DMS 273 (cell line): ENCODE measurements at regions not wholly inside any gene's neighbourhood (a gene's known extent, or its start where the extent isn't known, plus 50 kb on each side); places are given as distances from the start of the nearest gene placed in this dataset.
"Not testable (repeated sequence)": the region's sequence is repeated elsewhere in the genome, so short reads cannot be mapped to it uniquely, and the experiment has no call there.

Experiments used
- DNase-seq: peaks from one replicate; lab custom pipeline; 2025; ENCODE audit not compliant: unreplicated experiment; lab: John Stamatoyannopoulos, UW

GRCh38 chr2:221777119-221777518, 205.0 kb upstream of the EPHA4 start:
- DNase-seq = no peak

GRCh38 chr2:221775096-221775495, 203.0 kb upstream of the EPHA4 start:
- peak; percentile 5 for DNase-seq

GRCh38 chr2:221774136-221774535, 202.0 kb upstream of the EPHA4 start:
- DNase-seq = no peak

DNA sequence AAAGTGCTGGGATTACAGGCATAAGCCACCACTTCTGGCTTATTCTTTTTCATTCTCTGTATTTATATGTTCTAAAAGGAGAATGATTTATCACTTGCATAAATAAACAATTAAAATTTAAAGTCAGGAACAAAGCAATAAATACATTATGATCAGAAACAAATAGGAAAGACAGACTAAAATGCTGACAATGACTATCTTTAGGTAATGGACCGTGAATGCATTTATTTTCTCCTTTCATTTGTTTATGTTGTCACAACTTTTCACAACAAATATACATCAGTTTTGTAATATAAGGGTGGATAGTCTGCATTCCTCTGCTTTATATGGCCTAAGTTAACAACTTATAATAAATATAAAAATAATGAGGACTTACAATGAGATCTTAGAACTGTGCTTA, 199.2 kb upstream of the EPHA4 start:
- no peak for DNase-seq

DNA sequence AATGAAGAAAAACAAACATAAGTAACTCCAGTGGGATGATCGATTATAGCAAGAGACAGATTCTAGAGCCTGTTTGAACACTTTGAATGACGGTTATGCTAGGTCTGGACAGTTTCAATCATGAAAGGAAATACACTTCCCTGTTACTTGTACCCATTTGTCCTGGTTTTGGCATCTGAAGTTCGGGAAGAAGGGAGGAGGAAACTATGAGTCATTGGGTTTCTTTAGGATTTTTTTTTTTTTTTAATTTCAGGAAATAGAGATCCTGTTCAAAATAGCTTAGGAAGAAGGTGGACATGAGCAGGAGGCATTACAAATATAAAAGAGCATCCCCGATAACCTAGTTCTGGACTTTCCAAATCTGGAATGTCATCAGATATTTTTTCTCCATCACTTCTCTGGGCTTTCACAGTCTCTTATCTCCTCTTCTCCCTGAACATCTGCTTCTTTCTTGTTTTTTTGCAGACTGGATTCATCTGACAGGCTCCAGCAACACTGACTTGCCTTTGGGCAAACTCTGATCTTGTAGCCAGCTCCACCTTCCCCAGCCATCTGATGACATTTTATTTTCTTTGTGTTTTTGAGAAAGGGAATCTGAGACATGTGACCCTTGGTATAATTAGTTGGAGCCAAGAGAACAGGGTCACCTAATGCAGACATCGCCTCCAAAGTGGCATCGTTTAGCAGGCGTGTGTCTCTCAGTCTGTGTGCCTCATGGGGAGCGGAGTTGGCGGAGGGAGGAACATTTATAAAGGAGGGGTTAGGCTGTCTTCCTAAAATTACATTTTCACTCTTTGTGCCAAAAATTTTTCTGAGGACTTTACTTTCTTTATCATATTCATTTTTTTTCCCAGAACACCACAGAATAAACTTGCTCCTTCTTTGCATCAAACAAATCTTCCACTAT, 195.3 kb upstream of the EPHA4 start:
- DNase-seq = no peak

DNA sequence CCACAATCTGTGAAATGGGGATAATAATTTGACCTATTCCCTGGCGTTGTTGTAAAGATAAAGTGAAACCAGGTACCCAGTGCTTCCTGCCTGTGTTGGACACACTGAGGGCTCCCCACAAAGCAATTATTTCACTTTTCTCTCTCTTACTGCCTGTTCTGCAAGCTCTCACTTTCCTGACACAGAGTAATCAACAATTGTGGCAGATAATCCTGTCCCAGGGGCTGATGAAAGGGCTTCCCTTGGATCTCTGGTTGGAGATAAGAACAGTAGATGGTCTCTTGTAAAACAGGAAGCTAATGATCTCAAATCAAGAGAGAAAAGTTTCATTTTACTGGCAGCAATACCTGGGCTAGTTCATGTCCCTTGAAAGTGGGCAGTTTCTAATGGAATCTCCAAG, 190.4 kb upstream of the EPHA4 start:
- no peak for DNase-seq

GRCh38 chr2:221761260-221761659, 189.2 kb upstream of the EPHA4 start:
- DNase-seq = no peak

DNA sequence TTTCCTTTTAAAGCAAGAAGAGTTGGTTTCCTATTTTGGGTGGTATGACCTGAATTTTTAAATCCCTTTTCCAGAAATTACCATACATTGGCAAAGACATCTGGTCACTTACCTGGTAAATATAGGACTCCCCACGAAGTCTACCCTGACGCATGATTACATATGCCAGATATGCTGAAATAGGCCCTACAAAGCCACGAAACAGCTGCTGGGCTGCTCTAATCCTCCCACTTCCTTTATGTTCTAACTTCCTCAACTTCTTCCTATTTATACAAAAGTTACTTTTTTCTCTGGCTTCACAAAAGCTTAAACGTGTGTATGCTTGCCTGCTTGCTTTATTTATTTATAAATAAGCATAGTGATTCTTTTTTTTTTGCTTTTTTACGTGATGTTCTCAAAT, 186.0 kb upstream of the EPHA4 start:
- DNase-seq = peak; percentile 1

DNA sequence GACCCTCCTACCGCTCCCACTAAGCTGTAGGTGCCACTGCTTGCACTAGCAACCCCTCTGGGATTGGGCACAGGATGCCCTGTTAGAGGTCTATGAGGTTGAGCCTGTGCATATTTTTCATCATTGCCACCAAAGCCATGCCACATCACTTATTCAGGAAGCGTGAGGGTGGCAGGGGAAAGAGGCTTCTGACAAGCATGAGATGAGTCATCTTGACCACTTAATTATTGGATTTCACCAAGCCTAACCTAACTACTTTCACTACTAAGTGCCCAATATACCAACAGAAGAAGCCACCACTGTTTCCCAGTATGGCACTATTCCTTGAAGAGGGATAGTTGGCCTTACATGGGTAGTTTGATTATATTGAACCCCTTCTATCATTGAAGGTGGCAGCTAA, 181.3 kb upstream of the EPHA4 start:
- DNase-seq = no peak

DNA sequence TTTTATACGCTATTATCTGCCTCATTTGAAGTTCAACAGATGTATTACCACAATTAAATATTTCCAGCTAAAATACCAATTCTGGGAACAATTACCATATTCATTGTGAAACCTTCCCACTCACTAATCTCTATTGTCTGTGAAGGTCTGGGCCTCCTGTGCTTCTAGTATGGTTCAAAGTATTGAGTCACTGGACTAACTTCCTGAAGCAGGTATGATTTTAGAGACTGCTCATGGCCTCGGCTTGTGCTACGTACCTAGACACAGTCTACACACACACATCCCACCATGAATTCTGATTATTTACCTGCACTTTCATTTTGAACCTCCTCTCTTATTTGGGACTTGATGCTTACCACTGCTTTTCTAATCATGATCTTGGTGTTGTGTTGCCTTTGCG, 180.7 kb upstream of the EPHA4 start:
- DNase-seq = no peak

DNA sequence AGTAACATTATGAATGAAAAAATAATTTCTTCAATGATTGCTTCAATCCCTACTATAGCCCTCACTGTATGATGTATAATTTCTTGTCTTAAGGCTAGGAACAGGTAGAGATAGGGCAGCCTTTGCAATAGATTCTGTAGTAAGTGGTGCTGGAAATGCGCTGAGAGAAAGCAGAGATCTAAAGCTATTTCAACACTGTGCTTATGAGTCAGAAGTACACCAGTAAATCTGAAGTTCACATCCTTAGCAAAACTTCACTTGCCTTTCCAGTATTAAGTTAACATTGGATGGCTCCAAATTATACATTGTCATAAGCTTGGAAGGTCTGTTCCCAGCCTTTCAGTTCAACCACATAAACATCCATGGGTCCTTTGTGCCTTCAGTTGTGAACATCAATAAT, 178.2 kb upstream of the EPHA4 start:
- DNase-seq = no peak

DNA sequence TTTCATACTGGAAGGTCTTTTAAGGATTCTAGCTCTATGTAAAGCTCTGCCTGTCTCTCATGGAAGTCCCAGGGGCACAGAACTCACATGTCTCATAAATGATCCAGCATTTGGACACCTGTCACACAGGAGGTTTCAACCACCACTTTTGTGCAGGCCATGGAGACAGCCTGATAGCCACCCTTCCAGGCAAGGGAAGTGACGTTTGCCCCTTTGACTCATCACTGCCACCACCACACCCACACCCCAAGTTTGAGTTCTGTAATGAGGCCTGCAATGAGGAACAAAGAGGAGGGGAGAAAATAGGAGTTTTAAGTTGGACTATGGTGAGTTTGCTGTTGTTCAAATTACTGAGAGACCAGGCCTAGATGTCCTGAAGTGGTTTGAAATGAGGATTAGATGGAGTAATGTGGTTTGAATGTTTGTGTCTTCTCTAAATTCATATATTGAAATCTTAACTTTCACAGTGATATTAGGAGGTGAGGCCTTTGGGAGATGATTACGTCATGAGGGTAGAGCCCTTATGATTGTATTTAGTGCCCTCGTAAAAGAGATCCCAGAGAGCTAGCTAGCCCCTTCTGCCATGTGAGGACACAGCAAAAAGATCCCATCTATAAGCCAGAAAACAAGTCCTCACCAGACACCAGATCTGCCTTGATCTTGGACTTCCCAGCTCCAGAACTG, 175.3 kb upstream of the EPHA4 start:
- DNase-seq = no peak

DNA sequence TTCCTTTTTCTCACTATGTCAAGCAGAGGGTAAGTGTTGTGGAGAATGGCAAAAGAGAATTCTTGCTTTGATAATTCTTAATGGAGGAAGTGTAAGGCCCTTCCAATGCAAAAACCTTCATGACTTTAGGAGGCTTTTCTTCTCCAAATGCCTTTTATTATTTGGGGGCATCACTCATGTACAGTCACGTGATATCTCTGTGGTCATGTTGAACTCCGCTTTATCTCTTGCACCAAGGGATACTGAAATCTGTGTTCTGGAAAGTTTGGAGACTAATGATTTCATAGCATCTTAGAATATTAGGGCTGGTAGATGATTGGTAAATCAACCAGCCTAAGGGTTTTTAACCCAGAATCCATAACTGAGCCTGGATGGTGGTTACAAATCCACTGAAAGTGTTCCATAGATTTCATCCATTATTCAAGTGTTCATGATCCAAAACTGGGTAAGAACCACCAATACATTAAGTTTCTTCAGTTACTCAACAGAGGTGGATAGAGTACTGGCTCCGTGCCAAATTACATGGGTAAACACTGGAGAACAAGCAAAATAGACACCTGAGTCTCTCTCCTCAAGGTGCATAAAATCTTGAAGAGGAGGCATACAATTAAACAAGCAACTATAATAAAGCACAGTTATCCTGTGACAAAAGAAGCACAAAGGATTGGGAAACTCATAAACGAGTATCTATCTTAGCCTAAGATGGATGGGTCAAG, 169.6 kb upstream of the EPHA4 start:
- DNase-seq = no peak

DNA sequence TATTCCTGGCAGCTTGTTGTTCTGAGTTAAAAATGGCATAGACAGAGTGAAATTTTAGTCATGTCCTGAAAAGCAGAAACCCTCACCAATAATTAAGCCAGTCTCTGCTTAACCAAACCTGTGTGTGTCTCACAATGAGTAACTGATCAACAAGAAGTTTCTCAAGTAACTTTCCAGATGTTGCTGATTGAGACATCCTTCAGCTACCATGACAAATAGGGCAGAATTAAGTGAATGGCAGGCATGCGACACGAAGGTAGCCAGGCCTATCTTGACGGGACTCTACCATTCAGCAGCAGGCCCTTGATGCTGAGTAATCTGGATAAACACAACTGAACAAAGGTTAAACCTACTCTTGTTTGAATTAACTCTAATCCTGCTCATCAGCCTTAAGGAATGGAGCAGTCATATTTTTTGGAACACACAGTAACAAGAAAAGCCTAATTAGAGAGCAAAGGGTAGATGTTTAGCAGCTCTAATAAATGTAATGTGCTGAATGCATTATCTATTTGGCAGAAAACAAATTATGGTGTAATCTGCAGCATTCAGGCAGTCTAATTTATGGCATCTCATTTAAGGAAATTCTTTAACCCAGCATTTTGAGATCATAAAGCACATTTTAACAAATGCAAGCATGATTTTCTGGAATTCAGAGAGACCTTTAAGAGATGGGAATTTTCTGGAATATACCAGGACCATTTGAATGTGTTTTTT, 159.5 kb upstream of the EPHA4 start:
- peak; percentile 8 for DNase-seq

- no peak for DNase-seq
These were observed 154.9 kb upstream of the EPHA4 start for GRCh38 chr2:221726894-221727513.

- DNase-seq = no peak
These were observed 152.6 kb upstream of the EPHA4 start for GRCh38 chr2:221724631-221725203.

DNA sequence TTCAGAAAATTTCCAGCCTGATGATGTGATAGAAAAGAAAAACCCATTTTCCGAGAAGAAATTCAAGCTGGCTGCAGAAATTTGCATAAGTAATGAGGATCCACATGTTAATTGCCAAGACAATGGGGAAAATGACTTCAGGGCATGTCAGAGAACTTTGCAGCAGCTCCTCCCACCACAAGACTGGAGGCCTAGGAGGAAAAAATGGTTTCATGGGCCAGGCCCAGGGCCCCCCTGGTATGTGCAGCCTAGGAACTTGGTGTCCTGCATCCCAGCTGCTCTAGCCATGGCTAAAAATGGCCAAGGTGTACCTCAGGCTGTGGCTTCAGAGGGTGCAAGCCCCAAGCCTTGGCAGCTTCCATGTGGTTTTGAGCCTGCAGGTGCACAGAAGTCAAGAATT, 152.0 kb upstream of the EPHA4 start:
- not testable (repeated sequence) for DNase-seq

- DNase-seq = no peak
These were observed 144.6 kb upstream of the EPHA4 start for GRCh38 chr2:221716426-221717303.

GRCh38 chr2:221715523-221716247, 143.6 kb upstream of the EPHA4 start:
- DNase-seq = no peak
